Caco-2 (cell line): ENCODE measurements at regions not wholly inside any gene's neighbourhood (a gene's known extent, or its start where the extent isn't known, plus 50 kb on each side); places are given as distances from the start of the nearest gene placed in this dataset.

Experiments
- BruUV-seq: library from RNA; stranded (reverse); fragments of 400-500 nt; replicated peaks from 2 replicates; lab custom pipeline; 2021; lab: Mats Ljungman, UMichigan
- CTCF ChIA-PET: fragments of 300-600 bp; sonication (Branson Sonifier 250); formaldehyde crosslinking; loops from one replicate; lab custom pipeline; 2022; ENCODE audit warnings: antibody characterized with exemption; lab: Charles Lee
- POLR2A ChIA-PET: fragments of 300-600 bp; sonication (Branson Sonifier 250); formaldehyde crosslinking; loops from one replicate; lab custom pipeline; 2022; ENCODE audit warnings: antibody characterized with exemption; lab: Charles Lee
- DNase-seq, 2 experiments: peaks; one replicate each; pipeline versions ENCODE4 v3.0.0 to v3.0.0-alpha.2; 2020 to 2022
- H3K27me3 ChIP-seq: replicated peaks from 2 replicates; pipeline ENCODE4 v1.6.0; 2011; ENCODE audit warnings: low read length; ENCODE audit not compliant: control insufficient read depth, insufficient read depth
- H3K36me3 ChIP-seq: 2 replicates; pipeline ENCODE4 v1.5.1; 2011; ENCODE audit warnings: low read length; ENCODE audit not compliant: control insufficient read depth, insufficient read depth
- H3K4me1 ChIP-seq: fragments of 250-450 bp; sonication (Bioruptor Pico); 2 replicates; pipeline ENCODE4 v1.5.1; 2020; ENCODE audit warnings: mild to moderate bottlenecking
- H3K4me3 ChIP-seq: 2 replicates; pipeline ENCODE4 v1.5.1; 2011; ENCODE audit warnings: low read depth, mild to moderate bottlenecking, control low read depth, low read length
- H3K9me3 ChIP-seq: fragments of 250-450 bp; sonication (Bioruptor Pico); 2 replicates; pipeline ENCODE4 v1.5.1; 2020; ENCODE audit warnings: mild to moderate bottlenecking, moderate library complexity
- H3K27ac Mint-ChIP-seq: one replicate; pipeline ENCODE4 v1.8.0; 2022; ENCODE audit warnings: mixed read lengths; ENCODE audit not compliant: unreplicated experiment
- H3K27me3 Mint-ChIP-seq: one replicate; pipeline ENCODE4 v1.8.0; 2022; ENCODE audit warnings: mixed read lengths; ENCODE audit not compliant: insufficient read depth, unreplicated experiment
- H3K36me3 Mint-ChIP-seq: one replicate; pipeline ENCODE4 v1.8.0; 2022; ENCODE audit warnings: mild to moderate bottlenecking, mixed read lengths; ENCODE audit not compliant: insufficient read depth, unreplicated experiment
- H3K4me1 Mint-ChIP-seq: one replicate; pipeline ENCODE4 v1.8.0; 2022; ENCODE audit warnings: low read depth, mixed read lengths; ENCODE audit not compliant: unreplicated experiment
- H3K4me3 Mint-ChIP-seq: one replicate; pipeline ENCODE4 v1.8.0; 2022; ENCODE audit warnings: mild to moderate bottlenecking, moderate library complexity, mixed read lengths; ENCODE audit not compliant: unreplicated experiment
- H3K9me3 Mint-ChIP-seq: one replicate; pipeline ENCODE4 v1.8.0; 2022; ENCODE audit warnings: mixed read lengths; ENCODE audit not compliant: unreplicated experiment
- CTCF ChIP-seq, 2 experiments: fragments of 200-600 bp in 1 of 2; IDR thresholded peaks; 1 replicate in 1 of 2; 2 replicates in 1 of 2; pipeline versions ENCODE4 v1.5.1 to v1.8.0; 2011 to 2022; ENCODE audit warnings: antibody characterized with exemption in 1 of 2, control low read depth in 1 of 2, inconsistent platforms in 1 of 2, low read depth in 1 of 2, low read length in 1 of 2, mild to moderate bottlenecking in 1 of 2, moderate library complexity in 1 of 2; ENCODE audit not compliant: insufficient read depth in 1 of 2, severe bottlenecking in 1 of 2, unreplicated experiment in 1 of 2
- intact Hi-C: fragments of 100-400 bp; cut with micrococcal nuclease; formaldehyde crosslinking; loops from one replicate; pipeline ENCODE4 v1.10.0; 2022; ENCODE audit not compliant: unreplicated experiment

GRCh38 chr15:53389271-53390037 is 370.0 kb downstream of the WDR72 start:
- Mint-ChIP-seq H3K4me3 (no peak overlapping the region), H3K9me3 (no peaks in the 10 kb centered on the region), H3K27ac (no peak overlapping the region), H3K36me3 (no peaks in the 10 kb centered on the region), H3K4me1 (no peaks in the 10 kb centered on the region), H3K27me3 (peaks cover 4% of the 10 kb centered on the region)
- CTCF ChIA-PET: interaction anchor here (0.7 kb wide), 1 partner anchor 122 kb away, joined by 8 read pairs; no protein-coding TSS in a partner anchor
- Histone ChIP-seq H3K27me3 (no peaks in the 10 kb centered on the region), H3K4me3 (no peak overlapping the region), H3K4me1 (no peaks in the 10 kb centered on the region), H3K9me3 (no peaks in the 10 kb centered on the region), H3K36me3 (no peaks in the 10 kb centered on the region)
- POLR2A ChIA-PET: no interaction called here
- TF ChIP-seq CTCF (IDR thresholded peaks at IDR 0.05; ENCODE audit: insufficient read depth in 1 of 2, low read depth in 1 of 2, low read length in 1 of 2, severe bottlenecking in 1 of 2, unreplicated experiment in 1 of 2): no peak
- no TSS peak for BruUV-seq
- intact Hi-C loops: loop anchor here (10.0 kb wide), 1 partner anchor 265 kb away; no protein-coding TSS in a partner anchor
- DNase-seq: no peak

DNA sequence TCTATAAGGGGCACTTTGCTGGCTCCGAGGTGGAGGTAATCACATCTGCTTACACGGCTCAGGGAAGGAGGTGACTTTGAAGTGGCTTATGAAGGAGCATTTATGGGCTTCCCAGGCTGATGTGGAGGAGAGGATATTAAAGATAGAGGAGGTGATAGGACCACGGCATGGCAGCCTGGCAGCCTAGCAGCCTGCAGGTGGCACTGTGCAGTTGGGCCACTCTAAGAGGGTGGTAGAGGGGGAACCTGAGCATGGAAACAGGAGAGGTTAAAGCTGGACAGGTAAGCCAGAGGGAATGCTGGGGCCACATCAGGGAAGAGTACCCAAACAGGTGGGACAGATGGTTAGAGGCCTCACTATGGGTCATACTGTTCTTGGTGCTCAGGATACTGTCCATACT is 375.0 kb downstream of the WDR72 start:
- TF ChIP-seq CTCF (IDR thresholded peaks at IDR 0.05; ENCODE audit: insufficient read depth in 1 of 2, low read depth in 1 of 2, low read length in 1 of 2, severe bottlenecking in 1 of 2, unreplicated experiment in 1 of 2): peak; percentile 43 to 61
- H3K4me1 Mint-ChIP-seq: no peaks in the 10 kb centered on the region
- Histone ChIP-seq H3K9me3 (no peaks in the 10 kb centered on the region), H3K4me1 (no peaks in the 10 kb centered on the region), H3K4me3 (no peak overlapping the region), H3K27me3 (no peaks in the 10 kb centered on the region), H3K36me3 (no peaks in the 10 kb centered on the region)
- DNase-seq: peak; percentile 34 to 41
- no peaks in the 10 kb centered on the region for H3K9me3 Mint-ChIP-seq
- BruUV-seq: no TSS peak
- no peak overlapping the region for H3K27ac Mint-ChIP-seq
- H3K36me3 Mint-ChIP-seq: no peaks in the 10 kb centered on the region
- ChIA-PET CTCF (interaction anchor here (0.6 to 1.0 kb wide), 2 partner anchors 40 to 128 kb away, joined by 3 to 12 read pairs; no protein-coding TSS in a partner anchor), POLR2A (no interaction called here)
- no peak overlapping the region for H3K4me3 Mint-ChIP-seq
- H3K27me3 Mint-ChIP-seq: peaks cover 2% of the 10 kb centered on the region
- intact Hi-C loops: loop anchor here (1.0 to 10.0 kb wide), 5 partner anchors 122 to 333 kb away; no protein-coding TSS in a partner anchor

- Mint-ChIP-seq H3K36me3 (no peaks in the 10 kb centered on the region), H3K9me3 (no peaks in the 10 kb centered on the region), H3K27me3 (no peaks in the 10 kb centered on the region), H3K4me1 (no peaks in the 10 kb centered on the region), H3K4me3 (no peak overlapping the region), H3K27ac (no peak overlapping the region)
- ChIA-PET CTCF (no interaction called here), POLR2A (no interaction called here)
- intact Hi-C loops: no loop called here
- no TSS peak for BruUV-seq
- no peaks in the 10 kb centered on the region for H3K4me1 ChIP-seq
- DNase-seq: no peak
- no peaks in the 10 kb centered on the region for H3K36me3 ChIP-seq
- no peak for TF ChIP-seq CTCF (IDR thresholded peaks at IDR 0.05; ENCODE audit: insufficient read depth in 1 of 2, low read depth in 1 of 2, low read length in 1 of 2, severe bottlenecking in 1 of 2, unreplicated experiment in 1 of 2)
- H3K4me3 ChIP-seq: no peak overlapping the region
- no peaks in the 10 kb centered on the region for H3K27me3 ChIP-seq
- no peaks in the 10 kb centered on the region for H3K9me3 ChIP-seq
These were observed 381.2 kb downstream of the WDR72 start for GRCh38 chr15:53378096-53378800.
